Anterior cingulate cortex (tissue), 58 donors: ENCODE measurements at regions not wholly inside any gene's neighbourhood (a gene's known extent, or its start where the extent isn't known, plus 50 kb on each side); places are given as distances from the start of the nearest gene placed in this dataset.

Experiments used
- DNase-seq, 58 donors: peaks; one replicate each; lab custom pipeline; 2025; lab: John Stamatoyannopoulos, UW

GRCh38 chr7:11290863-11291262 lies 317.2 kb downstream of the PHF14 start:
- DNase-seq = no peak

GRCh38 chr7:11294218-11294617 lies 320.5 kb downstream of the PHF14 start:
- DNase-seq = no peak

GRCh38 chr7:11294965-11295364 lies 321.3 kb downstream of the PHF14 start:
- no peak for DNase-seq

- DNase-seq = no peak
These were observed 323.5 kb downstream of the PHF14 start for GRCh38 chr7:11297126-11297625.

- no peak for DNase-seq
These were observed 324.1 kb downstream of the PHF14 start for GRCh38 chr7:11297764-11298163.

GRCh38 chr7:11298220-11298619 lies 324.5 kb downstream of the PHF14 start:
- no peak for DNase-seq

GRCh38 chr7:11300241-11300640 lies 326.6 kb downstream of the PHF14 start:
- DNase-seq = no peak

- no peak for DNase-seq
These were observed 328.4 kb downstream of the PHF14 start for GRCh38 chr7:11302121-11302520.

GRCh38 chr7:11313801-11314200 lies 340.1 kb downstream of the PHF14 start:
- DNase-seq = no peak

GRCh38 chr7:11315666-11316258 lies 342.1 kb downstream of the PHF14 start:
- no peak for DNase-seq

- no peak for DNase-seq
These were observed 344.1 kb downstream of the PHF14 start for GRCh38 chr7:11317766-11318165.

- no peak for DNase-seq
These were observed 346.0 kb downstream of the PHF14 start for GRCh38 chr7:11319491-11320274.
